Sciatic nerve (tissue), 2 donors: ENCODE measurements at regions not wholly inside any gene's neighbourhood (a gene's known extent, or its start where the extent isn't known, plus 50 kb on each side); places are given as distances from the start of the nearest gene placed in this dataset.

Experiments
- ATAC-seq: fragments of 200-7000 bp; cut with Tn5 transposase; one replicate; pipeline ENCODE4 v1.9.1; 2020; ENCODE audit warnings: mild to moderate bottlenecking, moderate library complexity
- DNase-seq: peaks from one replicate; pipeline ENCODE4 v3.0.0-alpha.2; 2020; ENCODE audit warnings: low spot score
- intact Hi-C: fragments of 100-400 bp; cut with DNase I; formaldehyde crosslinking; loops from one replicate; pipeline ENCODE4 v1.14.2; 2022
- donor health status: DM: no; HTN: no; CAD: no.
- donor health status: DM: no; HTN: no; CAD: no.

DNA sequence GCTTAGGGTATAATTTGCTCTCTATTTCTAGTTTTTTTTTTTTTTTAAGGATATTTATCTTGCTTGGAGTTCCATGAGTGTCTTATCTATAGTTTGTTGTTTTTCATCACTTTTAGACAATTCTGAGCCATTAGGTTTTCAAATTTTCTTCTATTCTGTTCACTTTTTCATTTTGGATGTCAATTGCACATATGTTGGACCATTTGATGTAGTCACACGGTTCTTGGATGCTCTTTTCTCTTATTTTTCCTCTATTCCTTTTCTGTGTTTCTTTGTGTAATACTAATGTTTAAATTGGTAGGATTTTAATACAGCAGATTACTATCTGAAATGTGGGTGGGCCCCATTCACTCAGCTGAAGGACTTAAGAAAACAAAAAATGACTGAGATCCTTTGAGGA, 292.6 kb downstream of the CALCRL start:
- DNase-seq (no peak), ATAC-seq (no peak)
- intact Hi-C loops = no loop called here

DNA sequence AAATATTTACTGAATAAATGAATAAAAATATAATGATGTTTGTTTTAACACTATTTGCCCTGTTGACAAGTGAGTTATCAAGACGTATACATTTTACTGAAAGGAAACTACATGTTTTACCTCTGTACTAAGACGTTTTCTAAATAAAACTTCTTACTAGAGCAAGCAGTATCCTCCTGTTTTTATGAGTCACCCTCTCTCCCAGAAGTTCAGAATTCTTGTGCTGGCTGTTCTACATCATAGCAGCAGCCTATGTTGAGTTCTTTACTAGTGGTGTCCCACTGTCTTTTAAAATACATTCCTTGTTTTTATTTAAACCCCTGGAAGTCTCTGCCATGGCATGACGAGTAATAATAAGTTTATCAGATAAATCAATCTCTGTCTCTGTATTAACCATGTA, 297.4 kb downstream of the CALCRL start:
- DNase-seq (no peak), ATAC-seq (no peak)
- intact Hi-C loops = no loop called here

DNA sequence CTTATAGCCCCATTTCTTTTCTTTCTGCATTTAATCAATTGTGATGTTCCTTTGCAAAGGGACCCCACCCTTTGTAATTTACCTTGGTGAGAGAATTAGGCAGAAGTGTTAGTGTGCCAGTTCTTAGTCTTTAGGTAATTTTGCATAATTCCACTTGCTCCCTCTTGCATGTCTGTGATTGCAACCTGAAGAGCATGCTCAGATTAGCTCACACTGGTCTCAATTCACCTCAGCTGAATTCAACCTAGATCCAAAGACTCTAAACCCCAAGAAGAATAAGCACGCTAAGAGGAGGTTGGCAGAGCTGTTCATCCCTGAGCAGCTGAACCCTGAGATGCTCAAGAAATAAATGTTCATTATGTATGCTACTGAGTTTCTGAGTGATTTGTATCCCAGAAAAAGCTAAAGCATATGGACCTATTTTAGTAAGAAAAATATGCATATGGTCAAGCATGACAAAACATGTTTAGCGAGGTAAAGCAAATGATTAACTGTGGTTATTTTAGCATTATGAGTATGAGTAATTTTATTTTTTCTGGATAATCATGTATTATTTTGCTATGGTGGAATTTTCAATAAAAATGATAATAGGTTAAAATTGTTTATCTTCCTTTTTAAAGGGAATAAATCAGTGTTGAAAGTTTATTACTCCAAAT, 299.2 kb upstream of the ZSWIM2 start:
- ATAC-seq (no peak), DNase-seq (no peak)
- intact Hi-C loops = no loop called here

DNA sequence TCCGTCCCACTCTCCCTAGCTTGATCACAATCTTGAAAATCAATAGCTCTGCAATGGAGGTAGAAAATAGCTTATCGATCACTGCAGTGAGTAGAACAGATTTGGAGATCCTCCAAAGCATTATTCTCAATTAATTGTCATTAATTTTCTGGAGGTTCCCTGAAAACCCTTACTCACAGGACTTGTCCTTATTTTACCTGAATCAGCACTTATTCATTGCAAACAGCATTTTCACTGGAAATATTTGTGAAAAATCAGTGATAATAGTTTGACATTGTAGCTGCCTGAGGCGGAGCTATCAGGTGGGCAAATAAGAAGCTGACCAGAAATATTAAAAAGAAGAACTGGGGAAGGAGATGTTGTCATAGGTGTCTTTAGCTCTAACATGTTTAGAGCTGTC, 294.6 kb upstream of the ZSWIM2 start:
- ATAC-seq (no peak), DNase-seq (no peak)
- intact Hi-C loops = no loop called here

DNA sequence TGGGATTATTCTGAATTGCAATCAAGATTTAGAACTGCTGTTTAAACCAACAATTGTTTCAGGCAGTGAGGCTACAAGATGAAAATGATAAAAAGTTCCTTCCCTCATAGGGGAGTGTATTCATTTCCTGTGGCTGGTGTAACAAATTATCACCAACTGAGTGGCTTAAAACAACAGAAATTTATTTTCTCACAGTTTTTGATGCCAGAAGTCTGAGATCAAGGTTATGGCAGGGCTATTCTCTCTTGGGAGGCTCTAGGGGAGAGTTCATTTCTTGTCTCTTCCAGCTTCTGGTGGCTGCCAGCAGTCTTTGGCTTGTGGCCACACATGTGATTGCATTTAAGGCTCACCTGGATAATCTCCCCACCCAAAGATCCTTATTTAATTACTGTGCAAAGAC, 290.5 kb upstream of the ZSWIM2 start:
- intact Hi-C loops = no loop called here
- no peak for ATAC-seq
- no peak for DNase-seq

DNA sequence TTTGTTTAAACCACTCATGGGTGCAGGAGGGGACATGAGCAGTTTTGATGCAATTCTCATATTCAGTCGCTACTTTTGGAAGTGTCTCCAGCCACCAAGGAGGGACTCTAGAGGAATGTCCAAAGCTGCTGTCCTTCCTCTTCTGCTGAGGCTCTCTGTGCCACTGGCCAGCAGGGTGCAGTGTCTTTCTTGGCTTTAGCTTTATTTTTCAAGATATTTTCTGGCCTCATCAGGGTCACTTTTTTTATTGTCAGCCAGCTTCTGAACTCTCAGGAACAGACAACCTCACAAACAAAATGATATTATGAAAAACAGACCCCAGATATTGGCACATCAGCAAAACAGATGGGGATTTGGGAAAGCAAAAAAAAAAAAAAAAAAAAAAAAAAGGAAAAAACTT, 289.3 kb upstream of the ZSWIM2 start:
- ATAC-seq = peak; percentile 36
- DNase-seq = no peak
- intact Hi-C loops = no loop called here

DNA sequence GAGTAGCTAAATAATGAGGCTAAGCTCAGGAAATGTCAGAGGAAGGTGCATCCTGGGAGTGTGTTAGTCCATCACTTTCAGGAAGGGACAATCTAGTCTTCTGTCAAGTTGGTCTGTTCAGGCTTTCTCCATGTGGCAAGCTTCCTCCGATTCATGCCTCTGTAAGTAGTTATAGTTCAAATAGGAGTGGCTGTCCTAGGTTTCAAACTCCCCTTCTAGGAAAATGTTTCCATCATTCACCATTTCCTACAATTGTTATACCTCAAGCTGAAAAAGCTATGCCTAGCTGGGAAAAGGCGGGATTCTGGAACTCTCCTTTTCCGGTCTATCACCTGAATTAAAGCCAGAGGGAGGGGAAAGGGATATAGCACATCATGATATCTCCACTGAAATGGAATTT, 287.7 kb upstream of the ZSWIM2 start:
- ATAC-seq (no peak), DNase-seq (no peak)
- intact Hi-C loops = no loop called here

DNA sequence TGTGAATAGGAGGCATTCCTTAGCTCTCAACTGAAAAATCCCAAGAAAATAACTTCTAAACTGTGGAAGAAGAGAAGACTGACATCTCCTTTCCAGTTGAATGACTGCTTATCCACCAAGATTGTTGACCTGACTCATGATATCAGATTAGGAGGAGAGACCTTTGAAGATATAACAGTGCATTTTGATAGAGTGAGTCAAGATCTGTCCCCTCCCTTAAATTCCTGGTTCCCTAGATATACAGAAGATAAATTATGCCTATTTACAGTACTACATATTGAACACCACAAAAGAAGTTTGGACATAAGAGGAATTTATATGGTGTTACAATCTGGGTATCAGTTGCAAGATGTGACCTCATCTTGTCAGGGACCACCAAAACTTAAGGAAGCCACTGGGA, 285.3 kb upstream of the ZSWIM2 start:
- intact Hi-C loops = no loop called here
- DNase-seq (no peak), ATAC-seq (no peak)

DNA sequence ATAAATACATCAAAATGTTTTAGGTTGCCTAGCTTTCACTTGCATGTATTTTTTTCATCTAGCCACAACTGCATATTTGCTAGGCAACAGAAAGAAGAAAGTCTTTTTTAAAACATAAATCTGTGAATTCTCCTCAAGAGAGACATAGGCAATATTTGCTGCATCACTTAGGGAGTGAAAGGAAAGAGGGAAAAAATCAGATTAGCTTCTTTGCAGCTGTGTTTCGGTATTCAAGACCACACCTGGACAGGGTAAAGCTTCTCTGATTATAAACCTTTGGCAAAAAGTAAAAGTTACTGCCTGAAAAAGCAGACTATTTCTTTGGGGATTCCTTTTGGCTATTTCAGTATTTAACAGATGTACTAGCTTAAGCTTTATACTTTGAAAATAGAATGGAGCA, 280.9 kb upstream of the ZSWIM2 start:
- no peak for ATAC-seq
- intact Hi-C loops = no loop called here

DNA sequence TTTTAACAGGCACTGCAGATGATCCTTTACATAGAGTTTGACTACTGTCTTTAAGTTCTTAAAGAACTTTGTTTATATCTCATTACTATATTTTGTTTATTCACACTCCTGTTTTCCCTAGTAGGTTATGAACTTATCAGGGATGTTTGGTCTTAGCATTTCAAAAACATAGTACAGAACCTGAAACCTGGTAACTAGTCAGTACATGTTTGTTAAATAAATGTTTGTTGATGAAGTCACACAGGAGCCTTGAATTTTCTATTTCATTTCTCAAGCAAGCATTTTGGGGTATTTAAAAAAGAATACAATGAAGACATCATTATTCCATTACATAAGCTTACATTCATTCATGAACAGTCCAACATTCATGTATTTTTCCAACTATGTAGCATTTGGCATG, 280.3 kb upstream of the ZSWIM2 start:
- intact Hi-C loops = no loop called here
- DNase-seq = no peak
- no peak for ATAC-seq

More for the DNA sequence above, 280.9 kb upstream of the ZSWIM2 start:
- no peak for DNase-seq

DNA sequence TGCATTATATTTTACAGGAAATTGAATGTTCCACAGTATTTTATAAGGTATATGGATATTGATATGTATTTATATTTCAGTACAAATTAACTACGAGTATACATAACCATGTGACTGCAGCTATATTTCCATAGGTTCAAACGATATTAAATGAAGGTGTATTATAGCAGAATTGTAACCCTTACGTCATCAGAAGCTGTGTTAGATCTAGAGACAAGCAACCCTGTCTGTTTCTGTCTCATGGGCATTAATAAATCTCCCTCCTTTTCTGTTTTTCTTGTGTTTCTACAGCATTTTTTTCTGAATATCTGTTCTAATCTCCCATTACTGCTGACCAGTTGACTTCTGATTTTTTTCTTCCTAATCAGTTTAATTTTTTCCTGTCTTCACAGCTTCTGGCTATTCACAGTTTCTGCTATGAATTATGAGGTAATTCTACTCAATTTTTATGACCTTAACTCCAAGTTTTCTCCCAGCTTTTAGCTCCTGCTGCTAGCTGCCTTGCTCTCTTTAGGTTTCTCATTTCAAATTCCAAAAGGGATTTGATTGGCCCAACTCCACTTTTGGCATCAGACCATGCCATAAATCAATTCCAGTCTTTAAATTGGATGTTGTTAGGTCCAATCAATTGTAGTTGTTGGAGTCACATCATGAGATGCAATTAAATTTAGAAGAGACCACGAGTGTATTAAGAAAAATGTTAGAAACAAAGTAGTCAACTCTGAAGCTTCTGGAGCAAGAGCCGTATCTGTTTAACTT, 277.5 kb upstream of the ZSWIM2 start:
- DNase-seq (no peak), ATAC-seq (no peak)
- intact Hi-C loops = no loop called here

DNA sequence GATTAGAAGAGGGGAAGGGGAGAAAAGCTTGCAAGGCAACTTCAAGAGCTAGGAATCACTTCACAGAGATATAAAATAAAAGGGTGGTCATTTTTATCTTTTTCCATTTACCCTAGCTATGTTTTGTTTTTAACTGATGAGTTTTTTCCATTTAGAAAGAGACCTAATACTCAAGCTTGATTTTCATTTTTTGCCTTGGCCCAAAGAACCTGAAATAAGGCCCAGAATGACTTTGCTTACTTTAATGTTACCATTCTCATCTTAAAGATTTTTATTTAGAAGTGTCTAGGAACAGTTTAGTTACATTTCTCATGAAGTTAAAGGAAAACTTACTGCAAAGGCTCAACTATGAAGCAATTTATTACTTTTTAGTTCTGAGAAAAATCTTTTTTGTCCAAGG, 276.3 kb upstream of the ZSWIM2 start:
- no peak for ATAC-seq
- intact Hi-C loops = no loop called here
- DNase-seq = no peak

DNA sequence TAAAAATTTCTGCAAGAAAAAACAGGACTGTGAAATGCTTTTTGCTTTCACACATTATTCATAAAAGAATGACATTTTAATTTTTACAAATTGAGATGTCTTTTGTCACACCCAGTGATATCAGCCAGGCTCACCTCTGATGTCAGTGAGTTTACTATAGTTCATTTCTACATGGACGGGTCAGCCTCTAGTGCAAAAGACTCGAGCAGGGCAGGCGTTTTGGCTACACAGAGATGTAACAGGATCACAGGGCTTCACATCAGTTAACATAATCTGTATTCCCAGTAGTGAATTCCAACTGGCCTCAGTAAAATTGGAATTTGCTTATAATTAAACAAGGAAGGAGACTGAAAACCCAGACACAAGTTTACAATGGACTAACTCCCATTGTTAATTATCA, 275.6 kb upstream of the ZSWIM2 start:
- ATAC-seq (peak; percentile 81), DNase-seq (no peak)
- intact Hi-C loops = no loop called here

DNA sequence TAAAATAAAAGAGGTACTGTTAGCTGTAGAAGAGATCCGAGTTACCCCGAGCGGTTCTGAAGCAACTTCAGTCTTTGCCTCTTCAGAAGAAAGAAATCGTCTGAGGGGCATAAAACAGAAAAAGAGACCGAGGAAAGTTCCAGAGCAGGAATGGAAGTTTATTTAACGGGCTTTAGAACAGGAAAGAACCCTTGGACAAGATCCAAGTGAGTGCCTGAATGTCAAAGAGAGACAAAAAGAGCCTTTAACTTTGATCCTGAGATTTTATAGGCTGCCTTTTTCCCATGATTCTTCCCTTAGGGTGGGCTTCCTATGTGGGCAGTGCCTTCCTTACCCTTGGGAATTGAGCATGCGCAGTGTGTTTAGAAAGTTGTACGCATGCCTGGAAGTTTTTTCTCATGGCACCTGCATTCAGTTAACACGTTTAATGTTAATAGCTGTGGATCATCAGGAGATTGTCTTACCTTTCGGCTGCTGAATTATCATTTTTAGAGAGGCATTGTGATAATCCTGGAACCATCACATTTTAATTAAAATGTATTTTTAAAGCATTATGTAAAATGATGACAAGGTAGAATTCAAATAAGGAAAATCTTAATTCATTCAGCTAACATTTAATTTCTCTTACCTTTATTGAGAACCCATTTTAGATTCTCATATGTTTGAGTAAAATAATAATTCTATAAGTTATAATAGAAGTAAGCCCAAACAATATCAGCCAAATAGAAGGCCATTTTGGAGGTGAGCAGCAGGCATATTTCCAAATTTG, 269.5 kb upstream of the ZSWIM2 start:
- ATAC-seq (no peak), DNase-seq (no peak)
- intact Hi-C loops = no loop called here

DNA sequence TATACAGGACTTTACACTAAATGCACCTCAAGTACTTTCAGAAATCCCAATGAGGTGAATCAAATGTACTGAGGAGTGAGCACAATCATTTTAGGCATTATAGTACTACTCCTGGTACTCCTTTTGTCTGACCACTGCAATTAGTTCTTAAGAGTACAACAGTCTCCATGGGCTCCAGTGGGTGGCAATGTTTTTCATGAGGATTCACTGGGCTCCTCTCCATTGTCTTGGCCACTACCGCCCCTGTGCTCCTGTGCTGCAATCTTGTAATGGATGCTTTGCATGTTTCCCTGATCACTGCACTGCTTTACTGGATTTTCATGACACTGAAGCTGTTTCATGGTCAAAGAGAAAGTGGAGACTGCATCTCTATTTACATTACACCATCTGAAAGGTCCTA, 268.5 kb upstream of the ZSWIM2 start:
- DNase-seq (no peak), ATAC-seq (no peak)
- intact Hi-C loops = no loop called here

DNA sequence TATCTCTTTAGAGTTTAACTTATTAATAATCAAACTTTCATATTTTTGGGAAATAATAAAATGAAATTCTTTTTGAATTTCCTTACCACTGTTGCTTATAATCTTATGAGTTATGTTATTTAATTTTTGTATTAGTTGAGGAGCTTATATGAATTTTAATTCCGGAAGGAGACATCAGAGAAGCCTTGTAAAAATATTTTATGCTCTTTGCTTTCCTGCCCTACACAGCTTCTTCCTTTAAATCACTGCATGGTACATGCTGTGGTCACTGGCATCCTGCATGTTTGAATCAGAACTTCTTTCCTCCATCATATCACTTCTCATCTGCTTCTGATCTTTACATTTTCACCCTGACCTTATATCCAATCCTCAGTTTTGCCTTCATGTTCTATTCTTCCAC, 266.7 kb upstream of the ZSWIM2 start:
- no peak for ATAC-seq
- intact Hi-C loops = no loop called here
- no peak for DNase-seq

DNA sequence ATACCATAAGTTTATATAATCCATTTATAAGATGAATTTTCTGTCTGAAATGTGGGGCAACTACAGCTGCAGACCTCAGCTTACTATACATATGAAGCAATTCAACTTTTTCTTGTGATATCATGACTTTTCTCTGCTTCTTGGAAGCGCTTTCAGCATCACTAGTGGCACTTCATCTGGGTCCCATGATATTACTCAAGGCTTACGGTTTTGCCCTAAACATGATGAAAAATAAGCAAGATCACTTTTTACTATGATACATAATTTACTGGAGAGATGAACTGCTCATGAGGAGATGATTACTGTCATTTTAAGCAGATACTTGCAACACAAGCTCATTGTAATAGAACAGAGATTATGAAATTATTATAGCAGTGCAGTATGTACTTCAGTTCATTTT, 258.0 kb upstream of the ZSWIM2 start:
- ATAC-seq (no peak), DNase-seq (no peak)
- intact Hi-C loops = no loop called here

DNA sequence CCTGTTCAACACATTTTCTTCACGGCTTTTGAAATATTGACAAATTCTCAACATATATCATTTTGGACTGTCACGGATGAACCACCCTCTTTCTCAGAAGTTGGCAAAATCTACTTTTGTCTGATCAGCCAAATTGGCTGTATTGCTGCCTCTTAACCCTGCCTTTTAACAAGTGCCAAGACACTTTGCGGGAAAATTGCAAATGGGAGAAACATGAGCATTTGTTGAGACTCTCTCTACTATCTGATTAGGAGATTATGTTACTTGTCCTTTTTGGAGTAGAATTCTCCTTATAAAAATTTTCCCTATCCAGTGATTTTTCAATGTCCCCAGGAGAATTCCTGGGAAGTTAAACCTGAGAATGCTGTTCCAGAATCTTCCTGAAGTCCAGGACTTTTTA, 256.2 kb upstream of the ZSWIM2 start:
- intact Hi-C loops = no loop called here

DNA sequence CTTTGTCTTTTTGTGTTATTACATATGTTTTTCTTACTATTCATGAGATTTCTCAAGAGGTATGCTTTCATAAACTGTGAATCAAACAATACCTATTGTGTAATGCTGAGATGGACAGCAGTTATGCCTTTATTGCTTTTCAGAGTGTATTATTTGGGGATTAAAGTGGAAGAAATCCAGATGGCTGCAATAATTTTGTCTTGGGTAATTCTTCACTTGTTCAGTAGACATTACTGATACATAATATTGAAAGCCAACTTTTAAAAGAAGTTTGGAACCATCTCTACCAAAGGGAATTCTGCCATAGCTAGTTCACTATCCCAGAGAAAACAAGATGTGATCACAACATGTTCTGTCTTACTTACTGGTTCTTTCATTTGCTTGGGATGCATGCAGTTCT, 253.4 kb upstream of the ZSWIM2 start:
- intact Hi-C loops = no loop called here
- ATAC-seq (peak; percentile 68), DNase-seq (no peak)

More for the DNA sequence above, 256.2 kb upstream of the ZSWIM2 start:
- ATAC-seq (no peak), DNase-seq (no peak)

DNA sequence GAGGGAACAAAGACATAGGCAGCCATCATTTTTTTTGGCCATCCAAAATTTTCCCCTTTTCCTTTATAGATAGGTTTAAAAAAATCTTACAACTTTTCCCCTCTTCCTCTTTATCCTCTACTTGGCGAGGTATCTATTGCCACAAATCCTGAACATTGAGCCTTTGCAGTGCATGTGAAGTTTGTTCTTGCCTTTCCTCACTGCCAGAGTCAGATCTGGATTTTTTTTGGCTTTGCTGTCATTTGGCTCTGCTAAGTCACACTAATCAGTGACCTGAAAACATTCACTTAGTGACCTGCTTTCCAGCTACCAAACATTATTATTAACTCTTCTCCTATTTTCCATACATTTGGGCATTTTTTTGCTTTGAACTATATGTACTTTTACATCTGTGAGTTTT, 249.2 kb upstream of the ZSWIM2 start:
- DNase-seq (no peak), ATAC-seq (no peak)
- intact Hi-C loops = no loop called here
